ENCODE measurements at regions not wholly inside any gene's neighbourhood (a gene's known extent, or its start where the extent isn't known, plus 50 kb on each side); places are given as distances from the start of the nearest gene placed in this dataset.

DNA sequence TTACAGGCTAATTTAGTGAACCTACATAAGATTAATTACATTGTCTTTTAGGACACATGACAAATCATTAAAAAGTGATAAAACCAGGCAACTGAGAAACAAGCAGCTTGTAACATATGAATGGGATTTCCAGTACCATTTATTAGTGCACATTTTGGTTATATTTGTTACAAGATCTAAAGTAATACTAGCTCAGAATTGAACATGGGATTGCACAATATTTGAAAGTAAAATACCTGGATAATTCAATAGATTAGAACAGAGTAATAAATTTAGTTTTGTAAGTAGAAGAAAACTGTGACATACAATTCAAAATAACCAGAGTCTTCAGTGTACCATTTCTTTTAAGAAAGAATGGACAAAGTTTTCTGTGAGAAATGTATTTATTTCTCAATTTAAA is 1400.7 kb upstream of the ACVR2A start:
- Mint-ChIP-seq H3K4me1 (no peaks in the 10 kb centered on the region), H3K36me3 (ENCODE audit: low read depth) (no peaks in the 10 kb centered on the region), H3K27me3 (ENCODE audit: low read depth) (no peaks in the 10 kb centered on the region), H3K9me3 (no peaks in the 10 kb centered on the region), H3K27ac (no peak overlapping the region), H3K4me3 (no peak overlapping the region)
- TF ChIP-seq, protein P1, sequence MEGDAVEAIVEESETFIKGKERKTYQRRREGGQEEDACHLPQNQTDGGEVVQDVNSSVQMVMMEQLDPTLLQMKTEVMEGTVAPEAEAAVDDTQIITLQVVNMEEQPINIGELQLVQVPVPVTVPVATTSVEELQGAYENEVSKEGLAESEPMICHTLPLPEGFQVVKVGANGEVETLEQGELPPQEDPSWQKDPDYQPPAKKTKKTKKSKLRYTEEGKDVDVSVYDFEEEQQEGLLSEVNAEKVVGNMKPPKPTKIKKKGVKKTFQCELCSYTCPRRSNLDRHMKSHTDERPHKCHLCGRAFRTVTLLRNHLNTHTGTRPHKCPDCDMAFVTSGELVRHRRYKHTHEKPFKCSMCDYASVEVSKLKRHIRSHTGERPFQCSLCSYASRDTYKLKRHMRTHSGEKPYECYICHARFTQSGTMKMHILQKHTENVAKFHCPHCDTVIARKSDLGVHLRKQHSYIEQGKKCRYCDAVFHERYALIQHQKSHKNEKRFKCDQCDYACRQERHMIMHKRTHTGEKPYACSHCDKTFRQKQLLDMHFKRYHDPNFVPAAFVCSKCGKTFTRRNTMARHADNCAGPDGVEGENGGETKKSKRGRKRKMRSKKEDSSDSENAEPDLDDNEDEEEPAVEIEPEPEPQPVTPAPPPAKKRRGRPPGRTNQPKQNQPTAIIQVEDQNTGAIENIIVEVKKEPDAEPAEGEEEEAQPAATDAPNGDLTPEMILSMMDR (IDR thresholded peaks at IDR 0.05; ENCODE audit: unreplicated experiment in 3 of 3), result no peak

DNA sequence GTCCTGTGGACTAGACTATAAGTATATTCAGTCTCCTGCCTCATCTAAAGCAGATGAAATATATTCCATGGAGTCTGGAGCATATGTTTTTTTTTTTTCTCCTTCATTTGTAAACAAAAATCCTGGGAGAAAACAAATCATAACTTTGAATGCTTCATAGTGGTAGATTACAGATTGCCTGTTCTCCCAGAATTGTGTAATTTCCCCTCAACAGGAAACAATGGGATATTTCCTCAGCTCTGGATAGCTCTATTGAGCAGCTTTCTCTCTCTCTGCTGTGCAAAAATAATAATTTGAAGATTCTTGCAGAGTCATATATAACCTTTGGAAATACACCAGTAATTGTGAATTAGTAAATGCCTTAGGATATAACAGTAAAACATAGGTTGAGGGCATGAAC is 1406.6 kb upstream of the ACVR2A start:
- TF ChIP-seq, protein P1 (IDR thresholded peaks at IDR 0.05; ENCODE audit: unreplicated experiment in 3 of 3), result no peak
- no peaks in the 10 kb centered on the region for H3K27me3 Mint-ChIP-seq (ENCODE audit: low read depth)
- no peak overlapping the region for H3K27ac Mint-ChIP-seq
- no peaks in the 10 kb centered on the region for H3K4me1 Mint-ChIP-seq
- no peak overlapping the region for H3K4me3 Mint-ChIP-seq
- no peaks in the 10 kb centered on the region for H3K36me3 Mint-ChIP-seq (ENCODE audit: low read depth)
- H3K9me3 Mint-ChIP-seq, result no peaks in the 10 kb centered on the region

DNA sequence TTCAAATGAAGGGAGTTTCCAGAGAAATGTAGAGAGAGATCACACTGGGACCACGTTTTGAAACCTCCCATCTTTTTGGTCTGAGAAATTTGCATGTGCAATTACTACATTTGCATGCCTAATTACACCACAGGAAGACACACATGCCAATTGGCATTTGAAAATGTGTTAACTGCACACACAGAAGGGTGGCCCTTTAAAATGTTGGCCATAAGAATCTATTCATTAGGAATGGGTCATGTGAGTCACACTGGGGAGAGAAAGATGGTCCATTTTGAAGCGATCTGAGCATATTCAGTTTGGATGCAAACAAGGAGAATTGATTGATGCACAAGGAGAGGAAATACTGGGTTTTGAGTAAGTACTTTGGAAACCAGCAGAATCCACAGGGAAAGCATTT is 1407.1 kb upstream of the ACVR2A start:
- Mint-ChIP-seq H3K9me3 (no peaks in the 10 kb centered on the region), H3K36me3 (ENCODE audit: low read depth) (no peaks in the 10 kb centered on the region), H3K27ac (no peak overlapping the region), H3K4me1 (no peaks in the 10 kb centered on the region), H3K27me3 (ENCODE audit: low read depth) (no peaks in the 10 kb centered on the region), H3K4me3 (no peak overlapping the region)
- TF ChIP-seq, protein P1 (IDR thresholded peaks at IDR 0.05; ENCODE audit: unreplicated experiment in 3 of 3), result no peak

DNA sequence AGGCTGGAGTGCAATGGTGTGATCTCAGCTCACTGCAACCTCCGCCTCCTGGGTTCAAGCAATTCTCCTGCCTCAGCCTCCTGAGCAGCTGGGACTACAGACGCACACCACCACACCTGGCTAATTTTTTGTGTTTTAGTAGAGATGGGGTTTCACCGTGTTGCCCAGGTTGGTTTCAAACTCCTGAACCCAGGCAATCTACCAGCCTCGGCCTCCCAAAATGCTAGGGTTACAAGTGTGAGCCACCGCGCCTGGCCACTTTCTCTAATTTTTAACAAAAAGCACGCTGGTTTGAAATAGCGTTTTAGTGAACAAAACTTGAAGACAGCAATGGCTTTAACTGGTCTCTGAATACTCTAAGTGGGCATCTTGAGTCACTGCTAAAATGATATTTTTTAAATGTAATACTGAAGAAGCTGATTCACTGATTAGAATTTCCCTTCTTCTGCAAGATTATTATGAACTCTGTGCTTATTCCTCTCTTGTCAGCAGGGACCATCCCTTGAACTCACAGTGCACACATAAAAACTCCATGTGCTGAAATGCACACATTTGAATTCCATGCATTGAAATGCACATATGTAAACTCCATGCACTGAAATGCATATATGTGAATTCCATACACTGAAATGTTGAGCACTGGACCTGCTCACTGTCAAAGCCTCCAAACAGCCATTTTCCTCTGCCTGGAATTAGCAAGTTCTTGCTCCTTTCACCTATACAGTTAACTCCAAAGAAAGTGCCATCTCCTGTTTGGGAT is 1411.5 kb upstream of the ACVR2A start:
- Mint-ChIP-seq H3K27me3 (ENCODE audit: low read depth) (no peaks in the 10 kb centered on the region), H3K4me1 (no peaks in the 10 kb centered on the region), H3K36me3 (ENCODE audit: low read depth) (no peaks in the 10 kb centered on the region), H3K27ac (no peak overlapping the region), H3K9me3 (no peaks in the 10 kb centered on the region), H3K4me3 (no peak overlapping the region)
- TF ChIP-seq, protein P1 (IDR thresholded peaks at IDR 0.05; ENCODE audit: unreplicated experiment in 3 of 3), result no peak

DNA sequence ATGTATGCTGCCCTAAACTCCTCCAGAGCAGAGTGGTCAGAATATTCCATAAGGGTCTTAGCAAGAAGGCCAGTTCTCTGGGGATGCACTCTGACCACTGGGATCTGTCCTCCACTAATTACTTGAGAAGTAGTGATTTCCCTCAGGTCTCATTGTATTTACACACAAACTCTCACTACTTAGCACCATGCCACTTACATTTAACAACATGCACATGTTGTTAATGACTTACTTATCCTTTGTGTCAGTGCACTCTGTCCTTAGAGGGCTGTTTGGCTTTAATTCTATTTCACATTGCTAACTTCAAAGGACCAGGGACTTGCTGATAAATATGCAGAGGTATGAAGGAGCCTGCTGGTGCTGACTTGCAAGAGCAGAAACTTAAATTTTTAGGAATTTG is 1415.5 kb upstream of the ACVR2A start:
- Mint-ChIP-seq H3K27me3 (ENCODE audit: low read depth) (no peaks in the 10 kb centered on the region), H3K4me3 (no peak overlapping the region), H3K4me1 (no peaks in the 10 kb centered on the region), H3K36me3 (ENCODE audit: low read depth) (no peaks in the 10 kb centered on the region), H3K9me3 (no peaks in the 10 kb centered on the region), H3K27ac (no peak overlapping the region)
- TF ChIP-seq, protein P1 (IDR thresholded peaks at IDR 0.05; ENCODE audit: unreplicated experiment in 3 of 3), result no peak

DNA sequence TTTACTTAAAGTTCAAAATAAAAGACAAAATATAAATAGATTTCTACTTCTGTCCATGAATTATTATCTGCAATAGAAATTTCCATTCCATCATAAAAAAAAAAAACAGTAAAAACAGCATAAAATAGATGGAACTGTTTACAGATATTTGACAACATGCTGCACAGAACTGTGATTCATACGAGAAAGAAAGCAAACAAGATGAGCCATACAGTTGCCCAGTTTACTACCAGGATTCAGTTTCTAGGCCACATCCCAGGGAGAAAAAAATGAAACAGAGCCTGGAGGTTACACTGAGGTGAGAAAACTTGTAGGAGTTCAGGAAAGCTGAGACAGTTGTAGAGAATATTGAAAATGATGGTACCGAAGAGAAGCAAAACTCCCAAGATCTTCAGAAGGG is 1426.9 kb upstream of the ACVR2A start:
- no peak overlapping the region for H3K27ac Mint-ChIP-seq
- no peaks in the 10 kb centered on the region for H3K4me1 Mint-ChIP-seq
- H3K9me3 Mint-ChIP-seq, result no peaks in the 10 kb centered on the region

More for the DNA sequence above, 1426.9 kb upstream of the ACVR2A start:
- H3K36me3 Mint-ChIP-seq (ENCODE audit: low read depth), result no peaks in the 10 kb centered on the region
- H3K4me3 Mint-ChIP-seq, result no peak overlapping the region
- H3K27me3 Mint-ChIP-seq (ENCODE audit: low read depth), result no peaks in the 10 kb centered on the region
- TF ChIP-seq, protein P1 (IDR thresholded peaks at IDR 0.05; ENCODE audit: unreplicated experiment in 3 of 3), result no peak
